ENCODE measurements at regions not wholly inside any gene's neighbourhood (a gene's known extent, or its start where the extent isn't known, plus 50 kb on each side); places are given as distances from the start of the nearest gene placed in this dataset.

- intact Hi-C loops (cut with DNase I): no loop called here
- no peak overlapping the region for H3K4me3 ChIP-seq
- DNase-seq (ENCODE audit: low spot score in 2 of 2): no peak
These were observed 325.0 kb upstream of the MSX2 start for GRCh38 chr5:174399411-174399810.

GRCh38 chr5:174400461-174400860, 323.9 kb upstream of the MSX2 start:
- no peak overlapping the region for H3K27ac ChIP-seq
- H3K4me1 ChIP-seq: no peaks in the 10 kb centered on the region
- intact Hi-C loops (cut with DNase I): no loop called here
- no peak for TF ChIP-seq CTCF (IDR thresholded peaks at IDR 0.05)
- H3K36me3 ChIP-seq: no peaks in the 10 kb centered on the region
- H3K27me3 ChIP-seq: no peaks in the 10 kb centered on the region
- DNase-seq (ENCODE audit: low spot score in 2 of 2): no peak
- no peaks in the 10 kb centered on the region for H3K9me3 ChIP-seq
- no peak overlapping the region for H3K4me3 ChIP-seq

More at GRCh38 chr5:174399411-174399810, 325.0 kb upstream of the MSX2 start:
- Histone ChIP-seq H3K36me3 (no peaks in the 10 kb centered on the region), H3K27me3 (no peaks in the 10 kb centered on the region), H3K9me3 (no peaks in the 10 kb centered on the region), H3K4me1 (no peaks in the 10 kb centered on the region), H3K27ac (no peak overlapping the region)
- TF ChIP-seq CTCF (IDR thresholded peaks at IDR 0.05): no peak

GRCh38 chr5:174401793-174402192, 322.6 kb upstream of the MSX2 start:
- no peaks in the 10 kb centered on the region for H3K27me3 ChIP-seq
- intact Hi-C loops (cut with DNase I): no loop called here
- no peak for TF ChIP-seq CTCF (IDR thresholded peaks at IDR 0.05)
- H3K27ac ChIP-seq: no peak overlapping the region
- no peaks in the 10 kb centered on the region for H3K9me3 ChIP-seq
- no peaks in the 10 kb centered on the region for H3K36me3 ChIP-seq
- no peak overlapping the region for H3K4me3 ChIP-seq
- H3K4me1 ChIP-seq: no peaks in the 10 kb centered on the region
- DNase-seq (ENCODE audit: low spot score in 2 of 2): no peak

GRCh38 chr5:174402222-174402812, 322.1 kb upstream of the MSX2 start:
- no peaks in the 10 kb centered on the region for H3K4me1 ChIP-seq
- no peaks in the 10 kb centered on the region for H3K27me3 ChIP-seq
- no peaks in the 10 kb centered on the region for H3K9me3 ChIP-seq
- no peak overlapping the region for H3K27ac ChIP-seq
- no peak overlapping the region for H3K4me3 ChIP-seq
- intact Hi-C loops (cut with DNase I): no loop called here
- no peaks in the 10 kb centered on the region for H3K36me3 ChIP-seq
- DNase-seq (ENCODE audit: low spot score in 2 of 2): no peak
- no peak for TF ChIP-seq CTCF (IDR thresholded peaks at IDR 0.05)

- intact Hi-C loops (cut with DNase I): no loop called here
- DNase-seq (ENCODE audit: low spot score in 2 of 2): no peak
- H3K9me3 ChIP-seq: no peaks in the 10 kb centered on the region
- no peaks in the 10 kb centered on the region for H3K27me3 ChIP-seq
- TF ChIP-seq CTCF (IDR thresholded peaks at IDR 0.05): no peak
- no peaks in the 10 kb centered on the region for H3K36me3 ChIP-seq
- no peak overlapping the region for H3K27ac ChIP-seq
- H3K4me1 ChIP-seq: no peaks in the 10 kb centered on the region
- H3K4me3 ChIP-seq: no peak overlapping the region
These were observed 319.5 kb upstream of the MSX2 start for GRCh38 chr5:174404848-174405247.

- DNase-seq (ENCODE audit: low spot score in 2 of 2): no peak
These were observed 315.3 kb upstream of the MSX2 start for GRCh38 chr5:174409070-174409469.

More at GRCh38 chr5:174409070-174409469, 315.3 kb upstream of the MSX2 start:
- intact Hi-C loops (cut with DNase I): no loop called here
- peaks cover 0 to 8% of the 10 kb centered on the region in 2 donors for H3K4me1 ChIP-seq
- no peak overlapping the region for H3K27ac ChIP-seq
- no peak for TF ChIP-seq CTCF (IDR thresholded peaks at IDR 0.05)
- H3K4me3 ChIP-seq: no peak overlapping the region
- no peaks in the 10 kb centered on the region for H3K27me3 ChIP-seq
- no peaks in the 10 kb centered on the region for H3K9me3 ChIP-seq
- no peaks in the 10 kb centered on the region for H3K36me3 ChIP-seq
